ENCODE measurements at regions not wholly inside any gene's neighbourhood (a gene's known extent, or its start where the extent isn't known, plus 50 kb on each side); places are given as distances from the start of the nearest gene placed in this dataset.
"Not testable (repeated sequence)": the region's sequence is repeated elsewhere in the genome, so short reads cannot be mapped to it uniquely, and the experiment has no call there.

DNA sequence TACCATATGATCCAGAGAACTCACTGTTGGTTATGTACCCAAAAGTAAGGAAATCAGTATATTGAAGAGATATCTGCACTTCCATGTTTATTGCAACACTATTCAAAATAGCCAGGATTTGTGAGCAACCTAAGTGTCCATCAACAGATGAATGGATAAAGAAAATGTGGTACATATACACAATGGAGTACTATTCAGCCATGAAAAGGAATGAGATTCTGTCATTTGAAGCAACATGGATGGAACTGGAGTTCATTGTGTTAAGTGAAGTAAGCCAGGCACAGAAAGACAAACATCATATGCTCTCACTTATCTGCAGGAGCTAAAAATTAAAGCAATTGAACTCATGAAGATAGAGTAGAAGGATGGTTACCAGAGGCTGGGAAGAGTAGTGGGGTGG lies 510.5 kb downstream of the KLHL13 start:
- TF ChIP-seq, protein P1, sequence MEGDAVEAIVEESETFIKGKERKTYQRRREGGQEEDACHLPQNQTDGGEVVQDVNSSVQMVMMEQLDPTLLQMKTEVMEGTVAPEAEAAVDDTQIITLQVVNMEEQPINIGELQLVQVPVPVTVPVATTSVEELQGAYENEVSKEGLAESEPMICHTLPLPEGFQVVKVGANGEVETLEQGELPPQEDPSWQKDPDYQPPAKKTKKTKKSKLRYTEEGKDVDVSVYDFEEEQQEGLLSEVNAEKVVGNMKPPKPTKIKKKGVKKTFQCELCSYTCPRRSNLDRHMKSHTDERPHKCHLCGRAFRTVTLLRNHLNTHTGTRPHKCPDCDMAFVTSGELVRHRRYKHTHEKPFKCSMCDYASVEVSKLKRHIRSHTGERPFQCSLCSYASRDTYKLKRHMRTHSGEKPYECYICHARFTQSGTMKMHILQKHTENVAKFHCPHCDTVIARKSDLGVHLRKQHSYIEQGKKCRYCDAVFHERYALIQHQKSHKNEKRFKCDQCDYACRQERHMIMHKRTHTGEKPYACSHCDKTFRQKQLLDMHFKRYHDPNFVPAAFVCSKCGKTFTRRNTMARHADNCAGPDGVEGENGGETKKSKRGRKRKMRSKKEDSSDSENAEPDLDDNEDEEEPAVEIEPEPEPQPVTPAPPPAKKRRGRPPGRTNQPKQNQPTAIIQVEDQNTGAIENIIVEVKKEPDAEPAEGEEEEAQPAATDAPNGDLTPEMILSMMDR (IDR thresholded peaks at IDR 0.05), result not testable (repeated sequence)
- not testable (repeated sequence) for TF ChIP-seq POLR2A (IDR thresholded peaks at IDR 0.05)
